Type B pancreatic cell (in vitro differentiated cells): ENCODE measurements at regions not wholly inside any gene's neighbourhood (a gene's known extent, or its start where the extent isn't known, plus 50 kb on each side); places are given as distances from the start of the nearest gene placed in this dataset.

Source experiments
- DNase-seq: peaks from one replicate; pipeline ENCODE4 v3.0.0; 2021; ENCODE audit warnings: mixed read lengths; ENCODE audit not compliant: unreplicated experiment; ENCODE audit errors: extremely low spot score
- H3K27ac Mint-ChIP-seq: 2 replicates; pipeline ENCODE4 v1.8.0; 2021; ENCODE audit warnings: mild to moderate bottlenecking, mixed read lengths
- H3K27me3 Mint-ChIP-seq: 2 replicates; pipeline ENCODE4 v1.8.0; 2021; ENCODE audit warnings: mixed read lengths
- H3K36me3 Mint-ChIP-seq: 2 replicates; pipeline ENCODE4 v1.8.0; 2021; ENCODE audit warnings: mixed read lengths
- H3K4me1 Mint-ChIP-seq: one replicate; pipeline ENCODE4 v1.8.0; 2021; ENCODE audit warnings: mixed read lengths; ENCODE audit not compliant: unreplicated experiment
- H3K4me3 Mint-ChIP-seq: 2 replicates; pipeline ENCODE4 v1.8.0; 2021; ENCODE audit warnings: mild to moderate bottlenecking, mixed read lengths
- H3K9me3 Mint-ChIP-seq: 2 replicates; pipeline ENCODE4 v1.8.0; 2021; ENCODE audit warnings: mixed read lengths
- CTCF ChIP-seq: fragments of 200-600 bp; sonication (generic); conservative IDR thresholded peaks from 2 replicates; pipeline ENCODE4 v1.5.0; 2021; ENCODE audit warnings: antibody characterized with exemption, mild to moderate bottlenecking

GRCh38 chr7:142432377-142432776 lies 174.5 kb upstream of the PRSS58 start:
- Mint-ChIP-seq H3K27ac (no peak overlapping the region), H3K36me3 (no peaks in the 10 kb centered on the region), H3K27me3 (no peaks in the 10 kb centered on the region), H3K4me1 (no peaks in the 10 kb centered on the region), H3K4me3 (no peak overlapping the region), H3K9me3 (no peaks in the 10 kb centered on the region)
- no peak for DNase-seq
- TF ChIP-seq CTCF: no peak

- no peak for TF ChIP-seq CTCF
- Mint-ChIP-seq H3K36me3 (no peaks in the 10 kb centered on the region), H3K9me3 (no peaks in the 10 kb centered on the region), H3K27me3 (no peaks in the 10 kb centered on the region), H3K4me3 (no peak overlapping the region), H3K4me1 (no peaks in the 10 kb centered on the region), H3K27ac (no peak overlapping the region)
- DNase-seq: no peak
Observed at GRCh38 chr7:142431491-142431890, 173.6 kb upstream of the PRSS58 start.

DNA sequence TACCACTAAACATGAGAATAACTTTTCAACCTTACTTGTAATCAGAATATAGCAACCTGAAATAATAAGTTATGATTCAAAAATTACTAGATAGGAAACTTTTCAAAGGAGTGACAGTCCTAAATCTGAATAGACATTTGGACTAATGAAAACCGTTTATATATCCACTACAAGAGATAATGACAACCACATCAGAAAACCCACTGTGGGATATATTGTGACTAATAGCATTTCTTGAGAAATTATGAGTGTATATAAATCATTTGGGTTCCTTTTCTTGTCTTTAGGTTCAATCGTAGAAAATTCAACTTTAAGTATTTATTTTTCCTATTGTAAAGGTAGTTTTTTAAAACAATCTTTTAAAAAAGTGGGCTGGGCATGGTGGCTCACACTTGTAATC lies 170.2 kb upstream of the PRSS58 start:
- no peak for DNase-seq
- no peak for TF ChIP-seq CTCF
- Mint-ChIP-seq H3K9me3 (no peaks in the 10 kb centered on the region), H3K36me3 (no peaks in the 10 kb centered on the region), H3K27me3 (no peaks in the 10 kb centered on the region), H3K27ac (no peak overlapping the region), H3K4me1 (no peaks in the 10 kb centered on the region), H3K4me3 (no peak overlapping the region)

- H3K4me3 Mint-ChIP-seq: no peak overlapping the region
- H3K9me3 Mint-ChIP-seq: no peaks in the 10 kb centered on the region
- no peaks in the 10 kb centered on the region for H3K4me1 Mint-ChIP-seq
- no peaks in the 10 kb centered on the region for H3K36me3 Mint-ChIP-seq
- no peak for DNase-seq
- no peak for TF ChIP-seq CTCF
- no peak overlapping the region for H3K27ac Mint-ChIP-seq
- no peaks in the 10 kb centered on the region for H3K27me3 Mint-ChIP-seq
Observed at GRCh38 chr7:142425281-142425680, 167.4 kb upstream of the PRSS58 start.

DNA sequence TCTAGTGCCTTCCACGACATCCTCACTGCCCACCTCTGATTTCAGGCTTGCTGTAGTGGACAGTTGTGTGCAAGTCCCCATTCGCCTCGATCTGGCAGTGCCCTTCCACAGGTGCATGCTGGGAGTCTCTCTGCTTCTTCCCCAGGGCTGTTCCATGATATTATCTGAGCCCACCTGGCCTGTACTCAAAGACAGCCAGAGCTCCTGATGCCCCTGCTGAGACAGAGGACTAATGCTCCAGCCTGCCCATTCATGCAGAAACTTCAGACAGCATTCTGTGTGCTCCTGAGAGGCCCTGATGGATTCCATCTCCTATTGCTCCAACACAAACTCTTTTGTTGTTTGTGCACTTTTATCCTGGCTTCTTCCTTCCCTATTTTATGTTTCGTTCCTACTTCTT lies 164.8 kb upstream of the PRSS58 start:
- Mint-ChIP-seq H3K36me3 (no peaks in the 10 kb centered on the region), H3K9me3 (no peaks in the 10 kb centered on the region), H3K4me3 (no peak overlapping the region), H3K27me3 (no peaks in the 10 kb centered on the region), H3K27ac (no peak overlapping the region), H3K4me1 (no peaks in the 10 kb centered on the region)
- no peak for DNase-seq
- TF ChIP-seq CTCF: no peak
